Muscle of back (tissue), 3 donors: ENCODE measurements at regions not wholly inside any gene's neighbourhood (a gene's known extent, or its start where the extent isn't known, plus 50 kb on each side); places are given as distances from the start of the nearest gene placed in this dataset.

Experiments
- DNase-seq, 3 donors: peaks; one replicate each; pipeline versions ENCODE4 v3.0.0 to v3.0.0-alpha.2; 2013

- no peak for DNase-seq
These were observed 134.9 kb upstream of the HSD17B12 start for GRCh38 chr11:43545610-43546009.

DNA sequence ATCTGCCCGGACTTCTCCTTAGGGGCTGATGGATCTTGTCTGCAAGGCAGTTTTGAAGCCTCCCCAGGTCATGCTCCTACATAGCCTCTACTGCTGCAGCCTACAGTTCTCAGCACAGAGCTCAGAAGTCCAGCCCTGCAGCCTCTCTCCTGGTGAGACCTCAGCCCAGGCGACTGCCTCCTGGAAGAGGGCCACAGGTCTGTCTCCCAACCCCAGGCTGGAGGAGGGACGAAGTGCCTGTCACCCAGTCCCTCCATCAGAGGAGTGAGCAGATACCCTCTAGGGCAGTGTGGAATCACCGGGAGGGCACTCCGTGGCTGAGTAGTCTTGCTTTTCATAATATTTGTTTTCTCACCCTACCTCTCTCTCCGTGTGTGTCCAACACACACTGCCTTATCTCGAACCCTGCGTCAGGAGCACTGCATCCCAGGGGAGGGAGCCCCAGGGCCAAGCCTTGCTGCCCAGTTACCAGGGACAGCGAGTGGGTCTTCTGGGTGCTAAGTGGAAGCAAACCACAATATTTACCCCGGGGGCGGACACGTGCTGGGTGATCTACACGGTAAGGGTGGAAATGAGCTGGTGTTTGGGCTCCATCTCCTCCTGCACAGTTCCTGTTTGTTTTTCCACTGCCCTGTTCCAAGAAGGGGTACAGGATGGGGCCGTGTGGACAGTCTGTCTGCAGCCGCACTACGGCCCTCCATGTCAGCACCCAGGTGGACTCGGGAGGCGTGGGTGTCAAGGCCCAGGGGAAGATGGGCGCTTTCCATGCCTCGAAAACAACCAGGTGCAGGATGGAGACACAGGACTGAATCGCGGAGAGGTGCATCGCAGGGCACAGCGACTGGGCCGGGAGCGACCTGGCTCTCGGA is 133.7 kb upstream of the HSD17B12 start:
- no peak for DNase-seq

GRCh38 chr11:43547430-43547831 is 133.1 kb upstream of the HSD17B12 start:
- DNase-seq: no peak

DNA sequence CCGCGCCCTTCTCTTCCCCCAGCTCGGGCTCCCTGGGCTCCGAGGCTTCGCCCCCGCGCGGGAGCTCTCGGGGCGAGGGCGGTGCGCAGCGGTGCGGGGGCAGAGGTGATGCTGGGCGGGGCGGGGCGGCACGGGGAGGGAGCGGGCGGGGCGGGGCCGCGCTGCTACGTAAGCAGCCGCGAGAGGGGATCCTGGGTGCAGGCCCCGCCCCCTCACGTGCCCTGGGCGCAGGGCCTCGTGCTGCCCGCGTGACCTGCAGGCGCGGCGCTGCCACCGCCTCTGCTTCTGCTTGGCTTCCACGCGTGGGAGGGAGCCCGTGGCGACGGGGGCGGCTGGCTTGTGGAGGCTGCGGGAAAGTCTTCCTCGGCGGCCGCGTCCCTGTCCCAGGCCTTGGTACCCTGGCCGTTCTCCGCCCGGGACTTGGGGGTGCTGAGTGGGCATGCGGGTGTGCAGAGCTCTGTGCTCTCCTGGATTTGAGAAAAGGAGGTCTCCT is 132.6 kb upstream of the HSD17B12 start:
- no peak for DNase-seq

GRCh38 chr11:43548916-43549315 is 131.6 kb upstream of the HSD17B12 start:
- no peak for DNase-seq

GRCh38 chr11:43549624-43550023 is 130.9 kb upstream of the HSD17B12 start:
- no peak for DNase-seq

GRCh38 chr11:43550714-43551113 is 129.8 kb upstream of the HSD17B12 start:
- DNase-seq: no peak

DNA sequence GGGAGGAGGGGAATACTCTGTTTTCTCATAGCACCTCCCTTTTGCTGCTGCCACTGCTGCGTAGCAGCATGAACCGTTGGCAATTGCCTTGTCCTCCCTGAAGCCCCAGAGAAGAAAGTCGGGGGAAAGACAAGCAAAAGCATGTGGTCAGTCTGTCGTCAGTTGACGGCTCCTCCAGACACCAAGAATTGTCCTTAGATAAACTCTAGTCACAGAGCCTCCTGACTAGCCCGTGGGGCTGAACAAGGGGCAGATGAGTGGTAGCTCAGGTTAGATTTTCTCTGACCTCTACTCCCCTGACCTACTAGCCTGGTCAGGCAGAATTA is 126.4 kb upstream of the HSD17B12 start:
- DNase-seq: no peak

DNA sequence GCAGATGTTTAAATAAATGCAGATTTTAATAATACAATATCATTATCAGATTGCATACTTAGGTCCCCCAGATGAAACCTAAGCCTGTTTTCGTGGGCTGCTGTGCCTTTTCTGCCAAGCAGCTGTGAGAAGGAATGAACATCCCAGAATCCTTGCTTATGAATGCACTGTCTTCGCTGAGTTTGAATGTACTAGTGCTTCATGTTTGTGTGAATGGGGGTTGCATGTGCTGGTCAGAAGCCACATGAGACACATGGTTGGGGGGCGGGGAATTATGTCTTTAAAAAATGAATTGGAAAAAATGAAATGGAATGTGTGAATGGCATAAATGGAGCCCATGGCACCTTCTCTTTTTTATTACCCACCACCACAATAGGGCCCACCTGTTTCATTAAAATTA is 125.4 kb upstream of the HSD17B12 start:
- DNase-seq: peak in 1 of 3 donors; percentile 47

GRCh38 chr11:43555816-43556611 is 124.5 kb upstream of the HSD17B12 start:
- DNase-seq: peak; percentile 68 to 79 (median 75)

DNA sequence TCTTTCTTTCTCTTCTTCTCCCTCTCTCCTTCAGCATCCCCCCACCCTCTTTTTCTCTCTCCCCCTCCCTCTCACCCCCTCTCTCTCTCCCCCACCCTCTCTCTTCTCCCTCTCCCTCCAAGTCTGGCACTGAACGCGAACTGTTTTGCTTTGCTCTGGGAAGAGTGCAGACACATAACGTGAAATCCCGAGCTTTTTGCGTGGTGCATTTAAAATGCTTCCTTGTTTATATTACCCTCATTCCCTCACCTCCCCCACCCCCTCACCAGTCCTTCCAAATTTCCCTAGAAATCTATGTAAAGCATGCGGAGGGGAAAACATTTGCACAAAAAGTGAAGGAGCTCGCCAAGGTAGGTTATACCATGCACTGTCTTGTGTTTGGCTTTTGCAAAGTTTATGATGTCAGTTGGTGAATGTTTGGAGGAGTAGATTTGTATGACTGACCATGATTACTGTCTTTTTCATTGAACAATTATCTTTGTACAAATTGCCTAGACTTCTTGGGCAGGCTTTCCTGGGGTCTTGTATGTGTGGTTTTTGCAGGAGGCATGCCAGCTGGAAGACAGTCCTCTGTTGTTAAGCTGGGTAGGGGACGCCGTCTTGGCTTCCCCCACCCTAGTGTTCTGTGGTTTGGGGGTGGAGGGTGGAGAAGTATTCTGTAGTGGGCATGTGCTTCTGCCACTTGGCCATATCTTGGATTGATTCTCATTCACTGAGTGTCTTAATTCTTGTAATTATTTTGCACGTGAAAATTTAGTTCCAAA is 123.7 kb upstream of the HSD17B12 start:
- DNase-seq: no peak

DNA sequence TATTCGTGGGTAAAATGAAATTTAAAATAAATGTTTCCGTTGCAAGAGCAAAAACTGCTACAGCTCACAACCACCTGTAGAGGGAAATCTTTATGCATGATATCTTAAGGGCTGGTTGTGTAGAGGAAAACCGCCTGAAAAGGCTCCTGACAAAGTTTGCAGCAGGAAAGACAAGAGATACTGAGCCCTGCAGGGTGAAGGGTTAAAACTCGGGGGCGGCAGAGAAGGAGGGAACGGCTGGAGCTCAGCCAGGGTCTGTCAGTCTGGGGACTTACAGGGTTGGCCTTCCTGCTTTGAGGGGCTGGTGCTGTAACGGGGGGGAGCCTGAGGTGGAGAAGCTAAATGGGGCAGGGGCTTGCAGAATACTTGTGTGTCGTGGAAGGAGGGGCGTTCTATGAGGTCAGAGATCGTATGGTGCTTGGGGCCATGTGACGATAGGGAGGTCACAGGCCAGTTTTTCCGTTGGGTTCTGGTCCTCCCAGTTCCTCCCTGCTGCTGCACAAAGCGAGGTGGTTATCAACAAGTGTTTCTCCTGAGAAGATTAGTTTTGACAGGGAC is 122.9 kb upstream of the HSD17B12 start:
- DNase-seq: peak in 1 of 3 donors; percentile 52

- DNase-seq: peak in 2 of 3 donors; percentile 41 to 53
These were observed 122.4 kb upstream of the HSD17B12 start for GRCh38 chr11:43558146-43558545.

DNA sequence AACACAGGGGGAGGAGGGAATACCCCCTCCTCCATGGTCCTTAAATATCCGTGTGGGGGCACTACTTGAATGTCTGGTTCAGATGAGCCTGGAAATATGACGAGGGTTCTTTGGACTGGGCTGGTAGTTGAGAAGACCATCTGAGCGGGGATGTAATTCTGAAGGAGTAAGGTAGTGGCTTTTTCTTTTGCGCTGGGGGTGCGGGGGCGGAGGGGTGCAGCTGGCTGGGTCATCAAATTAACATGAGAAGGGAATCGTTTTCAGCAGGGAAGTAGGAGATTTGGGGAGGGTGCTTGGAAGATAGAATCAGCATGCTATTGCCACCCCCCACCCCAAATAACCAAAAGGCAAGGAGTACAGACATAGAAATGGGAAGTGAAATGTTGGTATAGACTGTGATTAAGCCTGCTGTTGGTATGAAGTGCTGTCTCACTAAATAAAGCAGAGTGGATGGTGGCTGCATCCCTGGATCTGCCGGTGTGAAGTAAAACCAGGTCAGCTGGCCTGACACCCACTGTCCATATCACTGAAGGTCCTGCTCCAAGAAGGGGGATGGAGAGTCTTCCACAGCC is 121.9 kb upstream of the HSD17B12 start:
- DNase-seq: no peak

GRCh38 chr11:43561832-43562231 is 118.7 kb upstream of the HSD17B12 start:
- DNase-seq: no peak

DNA sequence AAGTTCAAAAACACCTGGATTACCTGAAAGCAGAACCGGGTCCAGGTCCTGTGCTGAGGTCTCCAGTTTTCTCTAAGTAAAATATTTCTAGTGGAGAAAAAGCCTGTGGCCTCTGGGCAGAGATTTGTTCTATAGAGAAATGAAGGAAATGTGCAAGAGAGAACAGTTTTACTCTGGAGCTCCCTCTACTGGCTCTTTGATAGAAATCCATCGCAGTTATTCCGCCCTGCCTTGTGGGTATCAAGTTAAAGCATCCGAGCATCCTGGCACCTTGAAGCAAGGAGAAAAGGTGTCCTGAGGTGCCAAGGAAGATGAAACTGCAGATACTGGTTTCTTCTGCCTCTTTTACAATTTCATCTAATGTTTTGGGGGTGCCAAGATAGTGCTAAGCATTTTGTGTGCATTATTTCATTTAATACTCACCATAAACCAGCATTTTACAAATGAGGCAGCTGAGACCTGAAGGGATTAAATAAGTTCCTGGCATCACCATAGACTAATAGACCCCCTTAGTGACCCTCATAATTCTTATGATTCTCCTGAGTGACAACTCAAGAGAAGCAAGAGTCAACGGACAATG is 113.1 kb upstream of the HSD17B12 start:
- peak in 2 of 3 donors; percentile 48 to 65 for DNase-seq

GRCh38 chr11:43573233-43573632 is 107.3 kb upstream of the HSD17B12 start:
- DNase-seq: no peak

DNA sequence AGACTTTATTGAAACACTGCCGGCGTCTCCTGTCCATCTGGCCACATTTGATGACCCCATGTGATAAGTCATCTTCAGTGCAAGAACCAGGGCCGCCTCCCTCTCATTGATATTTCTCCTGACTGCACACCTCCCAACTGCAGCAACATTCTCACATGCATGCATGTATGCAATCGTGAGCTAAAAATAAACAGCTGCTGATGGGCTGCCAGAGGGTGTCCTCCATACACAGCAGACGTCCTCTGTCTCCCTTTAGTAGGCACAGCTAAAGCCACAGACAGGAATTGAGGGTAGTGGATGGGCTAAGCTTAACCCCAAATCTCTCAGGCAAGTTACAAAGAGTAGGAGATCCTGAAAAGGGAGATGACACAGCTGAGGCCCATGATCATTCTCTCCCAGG is 106.7 kb upstream of the HSD17B12 start:
- no peak for DNase-seq

- DNase-seq: no peak
These were observed 106.1 kb upstream of the HSD17B12 start for GRCh38 chr11:43574411-43574810.

DNA sequence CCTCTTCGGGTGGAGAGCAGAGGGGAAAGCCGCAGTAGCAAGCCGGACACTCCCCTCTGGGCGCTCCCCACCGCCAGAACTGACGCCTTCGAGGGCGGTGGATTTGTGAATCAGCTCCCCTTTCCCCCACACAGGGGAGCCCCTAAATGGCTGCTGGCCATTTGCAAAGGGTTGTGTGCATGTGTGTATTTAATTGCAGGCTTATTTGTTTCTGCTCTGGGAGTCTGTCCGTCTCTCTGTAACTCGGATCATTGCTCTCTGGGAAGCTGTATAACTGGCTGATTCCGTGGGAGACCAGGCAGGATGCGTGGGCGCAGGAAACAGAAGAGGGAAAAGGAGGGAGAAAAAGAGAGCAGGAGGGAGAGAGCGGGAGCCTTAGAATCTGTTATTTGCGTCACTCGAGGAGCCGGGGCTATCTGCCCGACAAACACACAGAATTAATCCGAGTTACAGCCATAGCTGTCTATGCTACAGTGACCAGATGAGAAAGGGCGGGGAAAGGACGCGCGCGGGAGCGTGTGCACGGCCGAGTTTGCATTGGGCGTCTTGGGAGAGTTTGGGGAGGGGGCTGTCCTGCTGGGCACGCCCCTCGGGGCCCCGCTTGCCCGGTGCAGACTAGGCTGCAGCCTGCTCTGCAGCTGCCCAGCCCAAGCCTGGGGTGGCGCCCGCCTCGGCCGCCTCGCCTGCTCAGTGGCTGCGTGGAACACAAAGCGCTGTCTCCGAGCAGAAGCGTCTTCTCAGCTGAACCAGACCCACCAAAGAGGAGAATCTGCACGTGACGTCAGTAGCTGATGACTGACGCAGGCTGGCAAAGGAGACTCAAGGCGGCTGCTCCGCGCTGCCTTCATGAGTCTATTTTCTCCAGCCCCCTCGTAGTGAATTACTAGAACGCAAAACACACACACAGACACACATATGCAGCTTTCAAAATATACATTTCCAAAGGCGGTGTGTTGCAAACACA is 105.3 kb upstream of the HSD17B12 start:
- DNase-seq: peak; percentile 46 to 75 (median 55)
